GM12875 (cell line): ENCODE measurements at regions not wholly inside any gene's neighbourhood (a gene's known extent, or its start where the extent isn't known, plus 50 kb on each side); places are given as distances from the start of the nearest gene placed in this dataset.

Experiments used
- H3K4me3 ChIP-seq: one replicate; pipeline ENCODE4 v1.5.1; 2011; ENCODE audit warnings: low read depth, low read length, control low read depth
- CTCF ChIP-seq: IDR thresholded peaks from 2 replicates; pipeline ENCODE4 v1.5.1; 2011; ENCODE audit warnings: low read depth, mild to moderate bottlenecking, control low read depth, inconsistent platforms, low read length, moderate library complexity, borderline replicate concordance; ENCODE audit not compliant: insufficient read depth

- no peak overlapping the region for H3K4me3 ChIP-seq
Measured at GRCh38 chr6:157763129-157763903, 59.7 kb upstream of the SNX9 start.

GRCh38 chr6:157763904-157764177 is 59.2 kb upstream of the SNX9 start:
- no peak overlapping the region for H3K4me3 ChIP-seq
- no peak for TF ChIP-seq CTCF

More at GRCh38 chr6:157763129-157763903, 59.7 kb upstream of the SNX9 start:
- TF ChIP-seq CTCF = no peak

GRCh38 chr6:157764178-157765068 is 58.6 kb upstream of the SNX9 start:
- H3K4me3 ChIP-seq = no peak overlapping the region

GRCh38 chr6:157766901-157767774 is 55.9 kb upstream of the SNX9 start:
- H3K4me3 ChIP-seq = no peak overlapping the region

More at GRCh38 chr6:157764178-157765068, 58.6 kb upstream of the SNX9 start:
- no peak for TF ChIP-seq CTCF

GRCh38 chr6:157767775-157768156 is 55.3 kb upstream of the SNX9 start:
- TF ChIP-seq CTCF = no peak
- H3K4me3 ChIP-seq = no peak overlapping the region

More at GRCh38 chr6:157766901-157767774, 55.9 kb upstream of the SNX9 start:
- TF ChIP-seq CTCF = no peak

- no peak for TF ChIP-seq CTCF
- H3K4me3 ChIP-seq = no peak overlapping the region
Measured at GRCh38 chr6:157768304-157768703, 54.7 kb upstream of the SNX9 start.
